ENCODE measurements at regions not wholly inside any gene's neighbourhood (a gene's known extent, or its start where the extent isn't known, plus 50 kb on each side); places are given as distances from the start of the nearest gene placed in this dataset.

- H3K9me3 ChIP-seq (ENCODE audit: control insufficient read depth, insufficient read depth, low read length): no peaks in the 10 kb centered on the region
- no peaks in the 10 kb centered on the region for H3K79me2 ChIP-seq (ENCODE audit: control insufficient read depth, low read length)
- no peaks in the 10 kb centered on the region for H3K4me1 ChIP-seq (ENCODE audit: control insufficient read depth, low read length)
- no peak for TF ChIP-seq CTCF (IDR thresholded peaks at IDR 0.05; ENCODE audit: low read depth, low read length, poor library complexity, severe bottlenecking)
- no peak for TF ChIP-seq EZH2phosphoT487 (IDR thresholded peaks at IDR 0.05; ENCODE audit: borderline replicate concordance, low read length)
- H3K4me3 ChIP-seq (ENCODE audit: low read length): no peak overlapping the region
- H3K27me3 ChIP-seq (ENCODE audit: control insufficient read depth, low read length): no peaks in the 10 kb centered on the region
- no peak overlapping the region for H3K4me2 ChIP-seq (ENCODE audit: low read length)
- H3K9me2 ChIP-seq (replicated peaks; ENCODE audit: control insufficient read depth, low read length): no peaks in the 10 kb centered on the region
- no peaks in the 10 kb centered on the region for H3F3A ChIP-seq (ENCODE audit: control insufficient read depth, insufficient read depth)
- no peaks in the 10 kb centered on the region for H4K20me1 ChIP-seq (ENCODE audit: control insufficient read depth, insufficient read depth, low read depth, low read length)
- H3K36me3 ChIP-seq (ENCODE audit: control insufficient read depth, low read length): no peaks in the 10 kb centered on the region
- no peak overlapping the region for H3K27ac ChIP-seq (ENCODE audit: low read depth, low read length)
Observed at GRCh38 chr20:39462416-39462945, 500.3 kb downstream of the DHX35 start.

GRCh38 chr20:39458452-39458851, 496.3 kb downstream of the DHX35 start:
- no peaks in the 10 kb centered on the region for H3K4me1 ChIP-seq (ENCODE audit: control insufficient read depth, low read length)
- no peak for TF ChIP-seq EZH2phosphoT487 (IDR thresholded peaks at IDR 0.05; ENCODE audit: borderline replicate concordance, low read length)
- TF ChIP-seq CTCF (IDR thresholded peaks at IDR 0.05; ENCODE audit: low read depth, low read length, poor library complexity, severe bottlenecking): no peak
- no peaks in the 10 kb centered on the region for H3F3A ChIP-seq (ENCODE audit: control insufficient read depth, insufficient read depth)
- no peaks in the 10 kb centered on the region for H3K79me2 ChIP-seq (ENCODE audit: control insufficient read depth, low read length)
- H3K36me3 ChIP-seq (ENCODE audit: control insufficient read depth, low read length): no peaks in the 10 kb centered on the region
- no peak overlapping the region for H3K27ac ChIP-seq (ENCODE audit: low read depth, low read length)
- no peaks in the 10 kb centered on the region for H3K27me3 ChIP-seq (ENCODE audit: control insufficient read depth, low read length)
- H3K9me2 ChIP-seq (replicated peaks; ENCODE audit: control insufficient read depth, low read length): no peaks in the 10 kb centered on the region
- no peak overlapping the region for H3K4me3 ChIP-seq (ENCODE audit: low read length)
- H3K4me2 ChIP-seq (ENCODE audit: low read length): no peak overlapping the region
- H3K9me3 ChIP-seq (ENCODE audit: control insufficient read depth, insufficient read depth, low read length): no peaks in the 10 kb centered on the region
- no peaks in the 10 kb centered on the region for H4K20me1 ChIP-seq (ENCODE audit: control insufficient read depth, insufficient read depth, low read depth, low read length)

- Histone ChIP-seq H3K4me1 (ENCODE audit: control insufficient read depth, low read length) (peaks cover 4% of the 10 kb centered on the region), H3K9me2 (replicated peaks; ENCODE audit: control insufficient read depth, low read length) (no peaks in the 10 kb centered on the region), H3K36me3 (ENCODE audit: control insufficient read depth, low read length) (no peaks in the 10 kb centered on the region), H3K27ac (ENCODE audit: low read depth, low read length) (no peak overlapping the region), H3K4me3 (ENCODE audit: low read length) (no peak overlapping the region), H3K4me2 (ENCODE audit: low read length) (no peak overlapping the region), H3F3A (ENCODE audit: control insufficient read depth, insufficient read depth) (no peaks in the 10 kb centered on the region), H3K27me3 (ENCODE audit: control insufficient read depth, low read length) (no peaks in the 10 kb centered on the region), H4K20me1 (ENCODE audit: control insufficient read depth, insufficient read depth, low read depth, low read length) (no peaks in the 10 kb centered on the region), H3K79me2 (ENCODE audit: control insufficient read depth, low read length) (no peaks in the 10 kb centered on the region), H3K9me3 (ENCODE audit: control insufficient read depth, insufficient read depth, low read length) (no peaks in the 10 kb centered on the region)
- TF ChIP-seq CTCF (IDR thresholded peaks at IDR 0.05; ENCODE audit: low read depth, low read length, poor library complexity, severe bottlenecking): no peak
- TF ChIP-seq EZH2phosphoT487 (IDR thresholded peaks at IDR 0.05; ENCODE audit: borderline replicate concordance, low read length): no peak
Observed at GRCh38 chr20:39453890-39454289, 491.7 kb downstream of the DHX35 start.

All from DOHH2 (cell line).